ENCODE measurements at regions not wholly inside any gene's neighbourhood (a gene's known extent, or its start where the extent isn't known, plus 50 kb on each side); places are given as distances from the start of the nearest gene placed in this dataset.
A peak's percentile ranks its signal among the peaks of the same experiment; 100 is the strongest.

DNA sequence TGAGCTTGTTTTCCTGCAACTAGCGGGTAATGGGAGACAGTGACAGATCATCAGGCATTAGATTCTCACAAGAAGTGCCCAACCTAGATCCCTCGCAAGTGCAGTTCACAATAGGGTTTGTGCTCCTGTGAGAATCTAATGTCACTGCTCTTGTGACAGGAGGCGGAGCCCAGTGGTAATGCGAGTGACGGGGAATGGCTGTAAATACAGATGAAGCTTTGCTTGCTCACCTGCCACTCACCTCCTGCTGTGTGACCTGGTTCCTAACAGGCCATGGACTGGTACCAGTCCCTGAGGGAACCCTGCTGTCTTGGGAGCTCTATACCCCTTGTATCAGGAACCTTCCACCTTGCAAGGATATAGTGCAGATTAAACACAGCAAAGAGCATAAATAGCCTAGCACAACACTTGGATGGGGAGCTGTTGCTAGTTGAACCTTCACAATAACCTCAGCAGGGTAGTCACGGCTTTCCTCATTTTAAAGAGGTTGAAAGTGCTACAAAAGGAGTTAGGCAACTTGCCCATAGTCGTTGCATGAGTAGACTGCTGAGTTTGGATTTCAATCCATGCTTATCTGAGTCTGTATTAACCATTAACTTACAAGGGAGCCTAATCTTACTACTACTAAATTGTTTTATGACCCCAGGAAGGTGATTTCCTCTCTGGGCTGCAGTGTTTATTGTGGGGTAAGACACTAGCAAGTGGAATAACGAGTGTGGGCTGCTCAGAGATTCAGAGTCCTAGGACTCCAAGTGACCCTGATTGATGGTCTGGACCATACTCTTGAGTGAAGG is 156.6 kb upstream of the ZFHX3 start:
- DNase-seq, result peak; percentile 74

DNA sequence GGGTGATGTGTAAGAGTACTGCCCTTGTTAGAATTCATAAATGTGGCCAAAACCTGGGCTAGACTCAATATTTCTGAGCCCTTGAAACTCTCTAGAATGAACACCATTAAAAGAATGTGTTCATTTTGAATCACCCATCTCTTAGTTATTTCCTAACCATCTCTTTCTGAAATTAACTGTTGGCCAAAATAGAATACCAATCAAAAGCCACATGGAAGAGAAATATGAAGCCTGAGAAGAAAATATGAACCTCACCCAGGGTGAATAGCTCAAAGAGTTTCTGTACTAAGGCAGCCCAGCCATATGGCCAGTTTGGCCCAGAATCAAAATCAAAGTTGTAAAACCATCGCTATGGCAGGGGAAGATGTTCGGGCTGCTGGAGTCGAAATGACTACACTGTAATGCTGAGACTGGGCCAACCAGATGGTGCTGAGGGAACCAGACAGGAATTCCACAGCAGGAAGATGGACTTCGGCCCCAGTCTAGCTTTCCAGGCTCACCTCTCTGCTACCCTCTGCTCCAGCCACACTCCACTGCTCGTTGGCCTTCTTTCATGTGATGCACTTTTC is 154.3 kb upstream of the ZFHX3 start:
- no peak for DNase-seq

DNA sequence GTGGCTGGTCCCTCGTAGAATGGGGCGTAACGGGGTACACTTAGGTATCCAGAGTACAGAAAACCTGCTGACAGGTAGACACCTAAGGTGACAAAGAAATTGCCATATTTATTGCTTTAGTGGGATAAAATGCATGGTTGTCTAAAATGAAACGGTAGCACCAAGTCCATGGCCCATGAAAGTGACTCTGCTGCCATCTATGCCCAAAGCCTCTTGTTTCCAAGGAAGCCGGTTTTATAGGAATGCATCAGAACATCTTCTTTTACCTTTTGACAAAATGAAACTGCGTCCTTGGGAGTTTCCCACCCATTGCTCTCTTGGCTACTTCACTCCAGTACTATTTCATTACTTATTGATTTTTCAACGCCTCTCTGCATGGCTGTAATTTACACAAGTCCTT is 151.3 kb upstream of the ZFHX3 start:
- DNase-seq, result no peak

DNA sequence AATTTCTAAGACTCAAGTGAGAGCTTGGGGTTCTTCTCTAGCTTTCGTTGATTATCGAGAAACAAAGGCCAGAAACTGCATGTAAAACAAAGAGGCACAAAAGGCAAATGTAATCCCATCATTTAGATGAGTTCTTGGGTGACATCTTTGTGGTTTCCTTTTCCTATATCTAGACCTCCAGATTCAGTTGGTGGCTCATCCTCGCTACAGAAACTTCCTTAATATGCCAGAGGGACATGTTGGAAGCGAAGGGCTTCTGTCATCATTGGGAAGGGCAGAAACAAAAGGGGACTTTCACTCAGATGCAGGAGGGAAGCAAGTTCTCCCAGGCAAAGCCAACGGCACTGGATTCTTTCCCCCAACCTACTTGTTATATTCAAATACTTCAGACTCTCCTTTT is 150.6 kb upstream of the ZFHX3 start:
- no peak for DNase-seq

DNA sequence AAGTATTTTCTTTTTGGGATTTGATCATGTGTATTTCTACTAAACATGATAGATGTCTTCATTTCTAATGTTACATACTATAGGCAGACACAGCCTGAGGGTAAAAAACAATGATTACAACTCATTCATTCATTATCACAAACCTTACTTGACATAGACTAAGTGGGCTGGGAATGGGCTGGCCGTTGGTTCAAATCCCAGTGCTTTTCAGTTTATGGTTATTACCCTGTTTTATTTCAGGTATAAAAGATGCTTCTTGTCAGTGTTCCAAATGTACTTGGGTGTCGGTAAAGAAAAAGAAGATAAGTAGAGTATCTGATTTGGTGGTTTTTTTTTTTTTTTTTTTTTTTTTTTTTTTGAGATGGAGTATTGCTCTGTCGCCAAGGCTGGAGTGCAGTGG is 149.7 kb upstream of the ZFHX3 start:
- DNase-seq, result no peak

DNA sequence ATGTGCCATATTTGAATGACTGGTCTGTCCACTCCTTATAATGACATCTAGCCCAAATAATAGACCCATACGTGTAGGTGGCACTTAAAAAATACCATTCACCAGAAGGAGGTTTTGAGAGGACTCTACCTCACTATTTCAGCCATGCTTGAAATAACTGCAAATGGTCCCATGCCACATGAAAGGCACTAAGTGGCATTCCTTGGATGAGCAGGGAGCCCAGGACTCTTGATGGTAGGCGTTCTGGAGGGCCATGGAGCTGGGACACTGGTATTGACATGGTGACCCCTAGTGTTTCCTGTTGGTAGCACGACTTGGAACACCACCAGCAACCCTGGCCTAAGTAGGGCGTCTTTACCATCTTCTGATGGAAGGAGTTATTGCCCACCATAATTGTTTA is 148.7 kb upstream of the ZFHX3 start:
- DNase-seq, result peak; percentile 53

DNA sequence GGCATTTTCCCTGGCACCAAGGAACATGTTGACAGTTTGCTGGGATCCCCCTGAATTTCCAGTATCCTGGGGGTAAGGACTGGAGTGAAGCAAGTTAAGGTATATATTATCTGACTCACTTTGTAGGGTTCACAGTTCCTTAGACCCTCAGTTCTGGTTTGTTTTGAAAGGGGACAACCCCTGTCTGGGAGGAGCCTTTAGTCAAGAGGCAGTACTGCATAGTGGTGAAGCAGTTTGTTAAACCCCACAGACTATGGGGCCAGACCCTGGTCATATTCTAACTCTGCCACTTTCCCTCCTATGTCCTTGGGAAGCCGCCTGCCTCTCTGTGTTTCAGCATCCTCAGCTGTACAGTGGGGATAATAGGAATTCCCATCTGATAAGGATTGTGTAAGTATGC is 145.5 kb upstream of the ZFHX3 start:
- no peak for DNase-seq

DNA sequence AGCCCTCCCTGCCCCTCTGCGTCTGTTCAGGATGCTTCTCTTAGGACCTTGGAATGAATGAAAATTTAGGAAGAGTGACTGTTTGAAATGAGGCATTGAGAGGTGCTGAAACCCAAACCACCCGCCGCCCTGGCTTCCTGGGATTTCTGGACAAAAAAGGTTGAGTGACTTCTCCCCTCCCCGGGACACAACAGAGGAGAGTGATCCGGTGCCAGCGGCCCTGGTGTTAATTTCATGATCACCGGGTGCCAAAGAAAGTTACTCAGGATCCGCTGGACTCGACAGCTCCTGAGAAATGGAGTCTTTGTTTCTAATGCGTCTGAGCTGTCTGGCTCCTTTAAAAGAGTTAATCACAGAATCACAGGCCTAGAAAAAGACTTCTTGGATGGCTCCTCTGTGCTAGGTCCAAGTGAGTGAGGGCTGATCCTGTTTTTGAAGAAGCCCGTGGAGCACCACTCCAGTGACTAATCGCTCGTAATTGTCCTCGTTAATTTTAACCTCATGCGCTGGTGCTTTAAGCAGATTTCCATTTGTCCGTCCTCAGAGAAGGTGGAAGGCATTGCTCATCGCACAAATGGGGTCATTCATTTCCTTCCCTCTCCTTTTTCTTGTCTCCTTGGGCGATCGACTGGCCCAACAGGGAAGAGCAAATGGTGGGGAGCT is 144.4 kb upstream of the ZFHX3 start:
- no peak for DNase-seq

DNA sequence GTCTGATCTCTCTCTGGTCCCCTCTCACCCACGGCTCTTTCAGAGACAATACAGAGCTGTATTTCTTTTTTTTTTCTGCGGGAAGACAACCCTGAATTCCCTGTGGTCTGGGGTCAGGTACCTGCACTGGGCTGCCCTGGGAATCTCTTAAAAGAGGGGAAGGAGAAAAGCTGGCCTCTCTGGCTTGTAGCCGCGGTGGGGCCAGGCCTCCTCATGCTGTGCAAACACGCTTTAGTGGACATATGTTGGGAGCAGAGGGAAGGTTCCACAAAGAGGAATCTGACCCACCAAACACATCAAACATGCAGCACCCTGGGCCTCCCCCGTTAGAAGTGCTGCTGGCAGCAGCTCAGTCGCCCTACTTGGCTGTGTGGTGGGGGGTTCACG is 143.7 kb upstream of the ZFHX3 start:
- no peak for DNase-seq

DNA sequence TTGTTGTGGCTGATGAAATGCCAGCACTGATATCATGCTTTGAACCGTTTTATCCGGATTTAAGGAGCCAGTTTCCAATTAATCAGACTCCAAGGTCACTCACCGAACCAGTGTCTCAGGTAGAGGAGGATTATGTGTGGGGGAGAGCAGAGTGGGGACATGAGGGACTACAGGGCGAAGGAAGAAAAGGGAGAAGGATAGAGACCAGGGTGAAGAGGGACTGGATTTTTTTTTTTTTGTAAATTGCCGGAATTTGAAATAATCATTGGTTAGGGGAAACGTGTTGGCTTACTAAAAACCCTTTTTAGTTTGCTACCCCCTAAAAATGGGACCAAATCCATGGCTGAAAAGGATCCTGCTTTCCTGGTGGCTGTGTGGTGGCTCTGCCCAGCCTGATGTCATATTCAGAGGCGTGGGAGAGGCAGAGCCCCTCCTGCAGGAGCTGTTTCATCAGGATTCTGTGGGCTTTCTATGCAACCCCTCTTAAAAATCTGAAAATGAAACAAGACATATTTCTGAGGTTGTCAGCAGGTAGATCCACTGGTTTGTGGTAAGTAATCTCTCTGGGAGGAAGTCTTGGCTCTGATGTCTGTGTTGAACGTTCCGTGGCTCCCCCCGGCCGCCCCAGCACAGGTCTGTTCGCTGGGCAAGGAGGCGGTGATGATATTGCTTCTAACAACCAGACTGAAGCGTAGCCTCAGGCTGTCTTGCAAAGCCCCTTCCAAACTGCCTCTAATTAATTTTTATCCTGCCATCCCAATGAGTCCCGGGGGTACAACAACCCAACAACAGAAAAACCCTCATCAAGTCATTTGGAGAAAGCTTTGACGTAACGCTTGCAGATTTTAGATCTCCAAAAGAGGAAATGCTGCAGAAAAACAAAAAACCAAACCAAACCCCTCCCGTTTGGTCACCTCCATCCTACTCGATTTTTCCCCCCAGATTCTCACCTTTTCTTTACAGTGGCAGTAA is 143.0 kb upstream of the ZFHX3 start:
- DNase-seq, result no peak

DNA sequence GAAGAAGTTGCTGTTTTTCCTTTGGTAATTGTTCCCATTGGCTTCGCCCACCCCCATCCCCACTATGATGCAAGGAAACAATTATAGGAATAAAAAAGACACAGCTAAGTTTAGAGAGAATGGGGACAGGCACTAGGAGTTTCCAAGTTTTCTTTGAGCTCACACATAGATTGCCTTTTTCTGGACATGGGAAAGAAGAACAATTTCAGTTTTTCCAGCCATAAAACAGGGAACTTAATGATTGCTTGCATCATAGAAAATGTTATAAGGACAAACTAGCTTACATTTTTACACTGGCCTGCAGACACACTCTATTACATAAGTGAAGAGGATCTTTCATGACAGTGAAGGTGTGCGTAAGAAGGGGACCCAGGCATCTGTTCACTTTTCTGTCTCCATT is 142.3 kb upstream of the ZFHX3 start:
- DNase-seq, result no peak

DNA sequence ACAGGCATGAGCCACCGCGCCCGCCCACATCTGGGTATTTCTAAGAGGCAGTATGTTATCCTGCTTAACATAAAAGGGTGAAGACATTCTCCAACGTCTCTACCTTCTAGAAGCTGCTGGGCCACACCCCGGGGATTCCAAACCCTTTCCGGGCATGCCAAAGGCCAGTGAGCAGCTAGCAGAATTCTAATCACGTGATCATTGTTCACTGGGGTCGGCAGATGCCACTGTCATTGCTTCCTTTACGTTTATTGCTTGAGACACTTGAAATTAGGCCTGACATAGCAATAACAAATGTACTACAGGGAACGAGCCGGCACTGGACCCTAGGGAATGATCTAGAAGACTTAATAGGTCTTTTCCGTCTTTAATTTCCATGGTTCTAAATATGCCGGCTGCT is 141.2 kb upstream of the ZFHX3 start:
- DNase-seq, result no peak

DNA sequence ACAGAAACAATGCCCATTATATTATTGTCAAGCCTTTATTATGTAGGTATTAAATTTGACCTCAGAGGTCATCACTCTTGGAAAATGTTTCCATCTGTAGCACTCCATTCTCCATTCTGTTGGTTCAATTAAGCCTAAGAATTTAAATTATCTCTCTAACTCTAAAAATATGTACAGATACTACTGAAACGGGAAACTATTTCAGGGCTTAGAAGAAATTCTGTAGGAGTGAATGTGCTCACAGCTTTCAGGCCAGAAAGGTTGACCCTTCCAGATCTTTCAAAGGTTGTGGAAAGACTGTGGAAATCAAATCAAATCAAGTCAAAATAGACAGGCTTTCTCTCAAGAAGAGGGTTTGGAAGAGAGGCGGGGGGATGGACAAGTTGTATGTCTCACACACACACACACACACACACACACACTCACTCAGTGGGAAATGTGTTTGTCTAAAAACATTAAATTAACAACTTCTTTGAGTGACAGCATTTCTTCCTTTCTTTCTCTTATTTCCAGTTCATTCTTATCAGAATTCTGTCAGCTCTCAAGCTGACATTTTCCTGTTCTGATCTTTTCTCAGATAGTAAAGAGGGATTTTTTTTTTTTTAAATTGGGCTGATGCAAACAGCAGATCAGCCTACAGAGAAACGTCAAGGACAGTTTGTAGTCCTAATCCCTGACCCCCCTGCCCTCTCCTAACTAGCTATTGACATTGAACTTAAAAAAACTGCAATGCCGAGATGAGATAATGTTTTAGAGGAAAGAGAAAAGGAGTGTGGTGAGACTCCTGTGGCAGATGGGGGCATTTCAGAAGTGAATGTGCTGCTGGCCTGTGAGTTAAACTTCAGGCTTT is 139.0 kb upstream of the ZFHX3 start:
- no peak for DNase-seq

DNA sequence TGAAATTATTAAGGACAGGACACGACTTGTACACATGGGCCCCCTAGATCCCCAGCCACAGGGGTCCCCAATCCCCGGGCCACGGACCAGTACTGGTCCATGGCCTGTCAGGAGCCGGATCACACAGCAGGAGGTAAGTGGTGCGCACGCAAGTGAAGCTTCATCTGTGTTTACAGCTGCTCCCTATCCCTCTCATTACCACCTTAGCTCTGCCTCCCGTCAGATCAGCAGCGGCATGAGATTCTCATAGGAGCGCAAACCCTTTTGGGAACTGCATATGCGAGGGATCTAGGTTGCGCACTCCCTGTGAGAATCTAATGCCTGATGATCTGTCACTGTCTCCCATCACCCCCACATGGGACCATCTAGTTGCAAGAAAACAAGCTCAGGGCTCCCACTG is 137.8 kb upstream of the ZFHX3 start:
- DNase-seq, result no peak

DNA sequence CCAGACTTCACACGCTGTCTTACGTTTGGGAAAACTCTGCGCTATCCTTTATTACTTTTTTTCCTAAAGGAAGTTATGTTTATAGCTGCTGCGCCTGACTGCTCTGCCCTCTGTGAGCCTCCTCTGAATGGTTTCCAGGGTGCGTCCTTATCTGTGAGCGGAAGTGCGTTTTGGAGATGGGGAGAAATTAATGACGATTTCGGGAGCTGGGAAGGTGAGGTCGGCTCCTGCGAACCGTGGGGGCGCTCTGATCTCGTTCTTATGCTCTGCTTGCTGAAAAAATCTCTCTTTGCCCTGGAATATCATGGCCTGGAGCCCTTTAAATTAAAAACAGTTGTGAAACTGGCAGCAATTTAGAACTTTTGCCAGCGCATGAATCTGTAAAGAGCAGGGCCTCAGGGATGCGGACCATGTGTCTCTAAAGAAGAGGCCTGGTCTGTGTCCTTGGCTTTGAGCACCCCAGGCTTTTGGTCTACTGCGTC is 135.7 kb upstream of the ZFHX3 start:
- no peak for DNase-seq

DNA sequence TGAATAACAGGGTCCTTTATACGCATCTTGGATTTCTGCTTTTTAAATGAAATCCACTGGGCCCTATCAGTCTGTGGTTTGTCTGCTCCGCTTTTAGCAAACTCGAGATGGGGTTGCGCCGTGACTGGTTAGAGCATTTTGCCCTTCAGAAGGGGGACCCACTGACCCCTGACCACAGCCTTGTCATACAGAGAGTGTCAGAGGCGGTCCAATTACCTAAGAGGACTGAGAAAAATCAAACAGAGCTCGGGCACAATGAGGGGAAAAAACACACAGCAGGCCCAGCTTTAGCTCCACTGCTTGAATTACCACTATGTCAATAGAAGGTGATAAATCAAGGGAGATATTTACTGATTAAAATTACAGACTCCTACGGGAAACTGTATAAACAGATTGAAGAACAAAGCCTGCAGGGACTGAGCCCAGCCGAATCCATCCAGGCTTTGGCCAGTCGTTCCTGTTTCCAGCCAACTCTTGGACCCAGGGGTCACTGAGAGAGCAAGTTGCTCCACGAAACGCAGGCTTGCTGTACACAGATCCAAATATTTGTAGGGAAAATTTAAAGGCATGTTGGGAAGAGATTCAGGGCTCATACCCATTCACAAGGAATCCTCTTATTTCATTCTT is 131.9 kb upstream of the ZFHX3 start:
- DNase-seq, result no peak

DNA sequence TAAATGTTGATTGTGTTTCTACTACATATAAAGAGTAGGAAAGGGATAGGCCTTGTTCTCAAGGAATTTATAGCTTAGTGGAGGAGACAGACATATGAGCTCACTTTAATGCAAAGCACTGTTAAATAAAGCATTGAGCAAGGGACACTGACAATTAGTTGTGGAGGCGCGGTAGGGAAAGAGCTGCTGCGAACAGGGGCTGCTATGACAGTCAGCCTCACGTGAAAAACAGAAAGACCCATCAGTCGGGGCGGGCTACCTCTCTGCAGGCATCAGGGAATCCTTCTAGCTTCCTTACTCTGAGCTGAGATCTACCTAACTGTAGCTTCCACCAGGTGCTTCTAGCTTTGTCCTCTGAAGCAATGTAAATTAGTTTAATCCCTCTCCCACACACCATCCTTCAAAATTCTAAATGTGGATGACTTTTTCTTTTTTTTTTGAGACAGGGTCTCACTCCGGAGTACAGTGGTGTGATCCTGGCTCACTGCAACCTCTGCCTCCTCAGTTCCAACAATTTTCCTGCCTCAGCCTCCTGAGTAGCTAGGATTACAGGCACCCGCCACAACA is 129.9 kb upstream of the ZFHX3 start:
- DNase-seq, result no peak

DNA sequence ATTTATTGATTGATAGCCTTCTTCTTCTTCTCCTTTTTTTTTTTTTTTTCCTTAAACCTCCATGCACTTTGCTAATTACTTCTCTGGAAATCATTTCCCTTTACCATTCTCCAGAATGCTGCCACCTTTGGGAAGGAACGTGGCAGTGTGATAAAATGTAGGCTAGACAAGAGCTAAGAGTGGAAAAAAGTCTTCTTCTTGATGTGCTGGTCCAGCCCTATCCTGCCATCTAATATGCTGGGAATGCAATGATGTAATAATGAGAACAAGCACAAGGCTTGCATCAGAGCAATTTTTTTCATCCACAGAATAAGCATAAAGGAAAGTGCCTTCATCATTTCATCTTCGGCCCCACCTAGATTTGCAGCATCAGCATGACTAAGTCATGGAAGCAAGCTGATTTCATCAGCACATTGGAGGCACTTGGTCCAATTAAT is 128.7 kb upstream of the ZFHX3 start:
- DNase-seq, result no peak

DNA sequence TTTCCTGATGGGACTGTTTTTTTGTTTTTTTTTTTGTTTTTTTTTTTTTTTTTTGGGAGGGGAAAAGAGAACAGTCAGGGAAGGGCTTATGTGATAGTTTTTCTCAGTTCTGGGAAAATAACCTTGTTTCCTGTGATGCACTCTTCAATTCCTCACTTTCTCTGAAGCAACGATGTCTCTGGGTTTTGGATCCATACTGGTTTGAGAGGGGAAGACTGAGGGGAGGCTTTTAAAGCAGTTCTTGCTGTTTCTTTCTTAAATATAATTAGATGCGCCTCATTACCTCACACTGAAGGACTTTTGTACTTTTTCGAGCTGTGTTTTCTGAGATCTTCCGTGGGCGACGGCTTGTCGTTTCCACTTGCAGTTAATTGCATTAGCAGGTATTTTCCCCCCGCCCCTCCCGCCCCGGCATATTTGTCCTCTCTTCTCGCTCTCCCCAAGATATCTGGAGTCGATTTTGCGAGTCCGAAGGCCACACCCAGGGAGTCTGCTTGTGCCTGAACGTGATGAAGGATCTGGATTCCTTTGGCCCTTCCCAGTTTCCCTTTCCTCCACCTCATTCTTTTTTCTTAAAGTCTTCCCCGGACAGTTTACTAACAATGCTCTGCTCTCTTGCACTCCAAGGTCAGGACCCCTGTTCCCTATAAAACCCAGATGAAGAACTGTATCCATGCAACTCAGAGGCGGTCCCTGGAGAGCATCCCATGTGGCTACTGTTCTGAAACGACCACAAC is 125.2 kb upstream of the ZFHX3 start:
- no peak for DNase-seq

DNA sequence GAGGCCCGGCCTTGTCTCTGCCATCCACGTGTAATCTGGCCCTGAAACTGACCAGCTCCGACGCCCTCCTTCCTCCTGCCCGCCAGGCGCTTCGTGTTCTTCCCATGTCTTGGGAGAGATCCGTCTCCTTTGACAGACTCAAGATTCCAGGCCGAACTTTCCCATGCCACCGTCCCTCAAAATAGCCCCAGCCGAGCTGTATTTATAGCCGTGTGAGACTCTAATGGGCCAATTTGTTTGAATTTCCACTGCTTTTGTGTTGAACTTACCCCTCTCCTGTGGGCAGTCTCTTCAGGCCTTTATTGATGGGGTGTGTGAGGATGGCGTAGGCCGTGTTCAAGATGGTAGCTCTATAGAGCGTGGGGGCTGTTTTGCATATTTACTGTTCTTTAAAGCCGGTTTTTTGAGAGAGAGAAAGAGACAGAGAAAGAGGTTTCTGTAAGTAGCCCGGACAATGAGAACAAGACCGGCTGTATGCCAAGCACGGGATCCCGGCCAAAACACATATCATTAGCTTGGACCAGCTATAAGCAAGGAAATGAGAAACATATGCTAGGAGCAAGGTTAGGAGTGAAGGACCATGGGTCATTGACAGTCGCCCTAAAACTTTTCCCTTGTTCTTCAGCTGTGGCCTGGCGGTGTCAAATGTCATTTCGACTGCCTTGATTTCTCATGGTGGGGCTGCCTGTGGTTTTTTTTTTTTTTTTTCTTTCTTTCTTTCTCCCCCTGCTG is 124.5 kb upstream of the ZFHX3 start:
- peak; percentile 63 for DNase-seq
